ENCODE measurements at regions not wholly inside any gene's neighbourhood (a gene's known extent, or its start where the extent isn't known, plus 50 kb on each side); places are given as distances from the start of the nearest gene placed in this dataset.
"Not testable (repeated sequence)": the region's sequence is repeated elsewhere in the genome, so short reads cannot be mapped to it uniquely, and the experiment has no call there.

- no peak overlapping the region for H3K27ac ChIP-seq (ENCODE audit: insufficient read depth, low read depth, low read length)
- no peak overlapping the region for H3K4me3 ChIP-seq (replicated peaks in 1 of 3; ENCODE audit: insufficient read depth in 1 of 3, low read depth in 1 of 3, low read length in 3 of 3)
- no peaks in the 10 kb centered on the region for H3K9me3 ChIP-seq (replicated peaks; ENCODE audit: control insufficient read depth, insufficient read depth, low read length)
- no peak overlapping the region for H2AFZ ChIP-seq (ENCODE audit: low read depth, low read length)
- no peaks in the 10 kb centered on the region for H3K79me2 ChIP-seq (ENCODE audit: control insufficient read depth, insufficient read depth, low read length)
- intact Hi-C loops (cut with micrococcal nuclease) (no loop called here), dilution Hi-C loops (cut with MboI; ENCODE audit: extremely low pct_ligation_motif_present, low sequenced_read_pairs) (no loop called here)
- BruUV-seq (replicated peaks): no TSS peak
- H3K4me2 ChIP-seq (ENCODE audit: insufficient read depth, low read length): no peak overlapping the region
- DNase-seq (ENCODE audit: low read depth, low spot score) (no peak), FAIRE-seq (no peak)
- CTCF ChIA-PET: no interaction called here
- H3K9me1 ChIP-seq (replicated peaks; ENCODE audit: control insufficient read depth, extremely low read depth, insufficient read depth, low read length): no peaks in the 10 kb centered on the region
- TF ChIP-seq FOS (IDR thresholded peaks at IDR 0.05; ENCODE audit: borderline replicate concordance, insufficient read depth, low read length) (no peak), GATA2 (IDR thresholded peaks at IDR 0.05; ENCODE audit: insufficient read depth, insufficient read length, low read depth, low read length) (no peak), MYC (IDR thresholded peaks at IDR 0.05; ENCODE audit: low read depth, low read length) (no peak)
- no peaks in the 10 kb centered on the region for H3K36me3 ChIP-seq (ENCODE audit: control insufficient read depth in 2 of 2, extremely low read depth in 1 of 2, insufficient read depth in 2 of 2, low read length in 2 of 2)
- no peaks in the 10 kb centered on the region for H3K27me3 ChIP-seq (ENCODE audit: control insufficient read depth in 2 of 2, insufficient read depth in 2 of 2, low read length in 2 of 2)
- POLR2A ChIA-PET: no interaction called here
- no peaks in the 10 kb centered on the region for H4K20me1 ChIP-seq (replicated peaks; ENCODE audit: control insufficient read depth, extremely low read depth, insufficient read depth, low read length)
- H3K9ac ChIP-seq (replicated peaks; ENCODE audit: extremely low read depth, insufficient read depth, low read length): no peak overlapping the region
- no peaks in the 10 kb centered on the region for H3K4me1 ChIP-seq (ENCODE audit: control insufficient read depth, extremely low read depth, insufficient read depth, low read length)
Observed at GRCh38 chr3:164007765-164008164, 1070.5 kb downstream of the SI start.

GRCh38 chr3:164004205-164004604 lies 1074.1 kb downstream of the SI start:
- dilution Hi-C loops (cut with MboI; ENCODE audit: extremely low pct_ligation_motif_present, low sequenced_read_pairs): no loop called here
- H3K4me3 ChIP-seq (replicated peaks in 1 of 3; ENCODE audit: insufficient read depth in 1 of 3, low read depth in 1 of 3, low read length in 3 of 3): no peak overlapping the region
- H3K9ac ChIP-seq (replicated peaks; ENCODE audit: extremely low read depth, insufficient read depth, low read length): no peak overlapping the region
- ChIA-PET CTCF (no interaction called here), POLR2A (no interaction called here)
- H4K20me1 ChIP-seq (replicated peaks; ENCODE audit: control insufficient read depth, extremely low read depth, insufficient read depth, low read length): no peaks in the 10 kb centered on the region
- no peaks in the 10 kb centered on the region for H3K9me1 ChIP-seq (replicated peaks; ENCODE audit: control insufficient read depth, extremely low read depth, insufficient read depth, low read length)
- H3K9me3 ChIP-seq (replicated peaks; ENCODE audit: control insufficient read depth, insufficient read depth, low read length): no peaks in the 10 kb centered on the region
- no peaks in the 10 kb centered on the region for H3K79me2 ChIP-seq (ENCODE audit: control insufficient read depth, insufficient read depth, low read length)
- TF ChIP-seq CTCF (IDR thresholded peaks at IDR 0.05; ENCODE audit: extremely low read depth in 1 of 2, insufficient read depth in 1 of 2, low read depth in 1 of 2, low read length in 2 of 2): no peak
- no peak for TF ChIP-seq POLR2AphosphoS5 (IDR thresholded peaks at IDR 0.05; ENCODE audit: insufficient read depth, low read depth, low read length)
- no peak for TF ChIP-seq POLR2A (IDR thresholded peaks at IDR 0.05; ENCODE audit: low read depth, low read length)
- TF ChIP-seq JUN (IDR thresholded peaks at IDR 0.05; ENCODE audit: borderline replicate concordance, insufficient read depth, insufficient read length, low read depth): no peak
- TF ChIP-seq MAX (IDR thresholded peaks at IDR 0.05; ENCODE audit: insufficient read depth, insufficient read length): no peak
- TF ChIP-seq MYC (IDR thresholded peaks at IDR 0.05; ENCODE audit: low read depth, low read length): no peak
- no peak for TF ChIP-seq GATA2 (IDR thresholded peaks at IDR 0.05; ENCODE audit: insufficient read depth, insufficient read length, low read depth, low read length)
- no TSS peak for BruUV-seq (replicated peaks)
- no peak for FAIRE-seq
- no peak overlapping the region for H3K27ac ChIP-seq (ENCODE audit: insufficient read depth, low read depth, low read length)
- no peak overlapping the region for H2AFZ ChIP-seq (ENCODE audit: low read depth, low read length)
- H3K36me3 ChIP-seq (ENCODE audit: control insufficient read depth in 2 of 2, extremely low read depth in 1 of 2, insufficient read depth in 2 of 2, low read length in 2 of 2): no peaks in the 10 kb centered on the region
- no peak for DNase-seq (ENCODE audit: low read depth, low spot score)
- H3K27me3 ChIP-seq (ENCODE audit: control insufficient read depth in 2 of 2, insufficient read depth in 2 of 2, low read length in 2 of 2): no peaks in the 10 kb centered on the region
- no peak overlapping the region for H3K4me2 ChIP-seq (ENCODE audit: insufficient read depth, low read length)
- H3K4me1 ChIP-seq (ENCODE audit: control insufficient read depth, extremely low read depth, insufficient read depth, low read length): no peaks in the 10 kb centered on the region
- intact Hi-C loops (cut with micrococcal nuclease): no loop called here

GRCh38 chr3:164003016-164003415 lies 1075.3 kb downstream of the SI start:
- H3K4me2 ChIP-seq (ENCODE audit: insufficient read depth, low read length); H2AFZ ChIP-seq (ENCODE audit: low read depth, low read length); H3K27me3 ChIP-seq (ENCODE audit: control insufficient read depth in 2 of 2, insufficient read depth in 2 of 2, low read length in 2 of 2); H3K9me3 ChIP-seq (replicated peaks; ENCODE audit: control insufficient read depth, insufficient read depth, low read length); CTCF ChIA-PET; H4K20me1 ChIP-seq (replicated peaks; ENCODE audit: control insufficient read depth, extremely low read depth, insufficient read depth, low read length); H3K36me3 ChIP-seq (ENCODE audit: control insufficient read depth in 2 of 2, extremely low read depth in 1 of 2, insufficient read depth in 2 of 2, low read length in 2 of 2); intact Hi-C loops (cut with micrococcal nuclease); BruUV-seq (replicated peaks); H3K79me2 ChIP-seq (ENCODE audit: control insufficient read depth, insufficient read depth, low read length); H3K27ac ChIP-seq (ENCODE audit: insufficient read depth, low read depth, low read length); DNase-seq (ENCODE audit: low read depth, low spot score); H3K4me1 ChIP-seq (ENCODE audit: control insufficient read depth, extremely low read depth, insufficient read depth, low read length); H3K9ac ChIP-seq (replicated peaks; ENCODE audit: extremely low read depth, insufficient read depth, low read length); H3K4me3 ChIP-seq (replicated peaks in 1 of 3; ENCODE audit: insufficient read depth in 1 of 3, low read depth in 1 of 3, low read length in 3 of 3); FAIRE-seq; H3K9me1 ChIP-seq (replicated peaks; ENCODE audit: control insufficient read depth, extremely low read depth, insufficient read depth, low read length); dilution Hi-C loops (cut with MboI; ENCODE audit: extremely low pct_ligation_motif_present, low sequenced_read_pairs); POLR2A ChIA-PET: not testable (repeated sequence)

Measured in endothelial cell of umbilical vein (primary cell).